Astrocyte (in vitro differentiated cells and primary cell): ENCODE measurements at regions not wholly inside any gene's neighbourhood (a gene's known extent, or its start where the extent isn't known, plus 50 kb on each side); places are given as distances from the start of the nearest gene placed in this dataset.
A peak's percentile ranks its signal among the peaks of the same experiment; 100 is the strongest.

Experiments used
- DNase-seq: peaks from one replicate; pipeline ENCODE4 v3.0.0-alpha.2; 2010; ENCODE audit warnings: low read depth
- FAIRE-seq: peaks from 2 replicates; lab custom pipeline; 2011; peaks lifted over from hg19 to GRCh38; lab: Jason Lieb, UNC
- H2AFZ ChIP-seq: 2 replicates; pipeline ENCODE4 v1.6.0; 2012; ENCODE audit warnings: low read depth, low read length, inconsistent platforms
- H3K27ac ChIP-seq: 2 replicates; pipeline ENCODE4 v1.5.1; 2011; ENCODE audit warnings: low read depth, low read length, inconsistent platforms
- H3K27me3 ChIP-seq: 2 replicates; pipeline ENCODE4 v1.6.0; 2011; ENCODE audit warnings: low read length, inconsistent platforms; ENCODE audit not compliant: insufficient read depth
- H3K36me3 ChIP-seq: 2 replicates; pipeline ENCODE4 v1.5.1; 2011; ENCODE audit warnings: low read length, inconsistent platforms; ENCODE audit not compliant: insufficient read depth
- H3K4me1 ChIP-seq: 2 replicates; pipeline ENCODE4 v1.5.1; 2011; ENCODE audit warnings: low read length, inconsistent platforms; ENCODE audit not compliant: insufficient read depth
- H3K4me2 ChIP-seq: 2 replicates; pipeline ENCODE4 v1.6.0; 2012; ENCODE audit warnings: low read length, inconsistent platforms
- H3K4me3 ChIP-seq: 2 replicates; pipeline ENCODE4 v1.5.1; 2011; ENCODE audit warnings: low read depth, mild to moderate bottlenecking, low read length, inconsistent platforms; ENCODE audit not compliant: insufficient read depth
- H3K79me2 ChIP-seq: 2 replicates; pipeline ENCODE4 v1.6.0; 2012; ENCODE audit warnings: mild to moderate bottlenecking, low read length, inconsistent platforms; ENCODE audit not compliant: insufficient read depth
- H3K9ac ChIP-seq: 2 replicates; pipeline ENCODE4 v1.6.0; 2012; ENCODE audit warnings: mild to moderate bottlenecking, low read length, inconsistent platforms
- H3K9me3 ChIP-seq: 2 replicates; pipeline ENCODE4 v1.5.1; 2012; ENCODE audit warnings: low read depth, mild to moderate bottlenecking, low read length, inconsistent platforms; ENCODE audit not compliant: insufficient read depth
- H4K20me1 ChIP-seq: 2 replicates; pipeline ENCODE4 v1.6.0; 2012; ENCODE audit warnings: low read length, inconsistent platforms; ENCODE audit not compliant: insufficient read depth
- H3K27ac Mint-ChIP-seq: one replicate; pipeline ENCODE4 v1.8.0; 2021; ENCODE audit warnings: mild to moderate bottlenecking, mixed read lengths; ENCODE audit not compliant: unreplicated experiment
- H3K27me3 Mint-ChIP-seq: one replicate; pipeline ENCODE4 v1.8.0; 2021; ENCODE audit warnings: low read depth, mixed read lengths; ENCODE audit not compliant: unreplicated experiment
- H3K36me3 Mint-ChIP-seq: one replicate; pipeline ENCODE4 v1.8.0; 2021; ENCODE audit warnings: low read depth, mixed read lengths; ENCODE audit not compliant: unreplicated experiment
- H3K4me1 Mint-ChIP-seq: one replicate; pipeline ENCODE4 v1.8.0; 2021; ENCODE audit warnings: low read depth, mixed read lengths; ENCODE audit not compliant: unreplicated experiment
- H3K4me3 Mint-ChIP-seq: one replicate; pipeline ENCODE4 v1.8.0; 2021; ENCODE audit warnings: mild to moderate bottlenecking, moderate library complexity, mixed read lengths; ENCODE audit not compliant: unreplicated experiment
- H3K9me3 Mint-ChIP-seq: one replicate; pipeline ENCODE4 v1.8.0; 2021; ENCODE audit warnings: mild to moderate bottlenecking, mixed read lengths; ENCODE audit not compliant: unreplicated experiment
- CTCF ChIP-seq: IDR thresholded peaks from 2 replicates; pipeline ENCODE4 v1.5.1; 2011; ENCODE audit warnings: low read depth, mild to moderate bottlenecking, inconsistent platforms, low read length, moderate library complexity; ENCODE audit not compliant: insufficient read depth
- EZH2 ChIP-seq: IDR thresholded peaks from 2 replicates; pipeline ENCODE4 v1.6.1; 2012; ENCODE audit warnings: mild to moderate bottlenecking, low read length, inconsistent platforms; ENCODE audit not compliant: insufficient read depth

DNA sequence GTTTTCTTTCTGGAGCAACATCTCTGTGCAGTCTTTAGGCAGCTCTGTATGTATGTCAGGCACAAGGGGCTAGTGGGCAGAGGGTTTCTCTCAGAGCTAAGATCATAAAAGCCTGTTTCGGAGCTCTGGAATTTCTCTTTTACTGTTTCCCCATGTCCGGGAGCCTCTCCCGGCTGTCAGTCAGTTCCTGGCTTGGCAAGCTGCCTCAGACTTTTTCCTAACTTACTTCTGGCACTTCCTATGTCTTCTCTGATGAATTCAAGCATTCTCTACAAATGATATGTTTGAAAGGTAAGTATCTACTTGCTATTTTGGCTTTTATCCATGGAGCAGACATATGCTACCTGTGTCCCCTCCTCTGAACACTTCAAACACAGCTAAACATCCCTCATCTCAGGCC lies 129.3 kb upstream of the PGRMC2 start:
- H2AFZ ChIP-seq = peak overlapping the region; percentile 52
- peaks cover 8% of the 10 kb centered on the region for H3K9me3 Mint-ChIP-seq

DNA sequence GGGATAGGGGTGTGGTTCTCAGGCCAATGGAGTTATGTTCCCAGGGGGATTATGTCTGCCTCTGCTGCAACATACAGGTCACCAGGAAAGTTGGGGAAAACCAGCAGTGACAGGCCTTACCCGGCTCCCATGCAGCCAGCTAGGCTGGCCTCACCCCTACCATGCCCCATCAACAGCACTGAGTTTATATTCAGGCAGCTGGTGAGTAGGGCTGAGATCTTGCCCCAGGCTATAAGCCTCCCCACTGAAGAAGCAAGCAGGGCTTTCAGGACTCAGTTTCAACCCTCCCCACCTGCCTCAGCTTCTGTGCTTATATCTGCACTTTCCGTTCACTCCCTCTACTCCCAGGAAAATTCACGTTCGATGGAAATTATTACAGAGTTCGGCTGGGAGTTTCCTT lies 122.4 kb upstream of the PGRMC2 start:
- H3K27me3 ChIP-seq = no peaks in the 10 kb centered on the region
- no peaks in the 10 kb centered on the region for H3K9me3 ChIP-seq
- H3K4me3 ChIP-seq = no peak overlapping the region
- Mint-ChIP-seq H3K27me3 (no peaks in the 10 kb centered on the region), H3K4me1 (no peaks in the 10 kb centered on the region), H3K4me3 (no peak overlapping the region), H3K27ac (no peak overlapping the region), H3K9me3 (peaks cover 13% of the 10 kb centered on the region), H3K36me3 (peaks cover 8% of the 10 kb centered on the region)
- H3K4me1 ChIP-seq = no peaks in the 10 kb centered on the region
- H3K9ac ChIP-seq = no peak overlapping the region
- no peak for DNase-seq
- H3K27ac ChIP-seq = no peak overlapping the region
- no peaks in the 10 kb centered on the region for H3K36me3 ChIP-seq
- H2AFZ ChIP-seq = no peak overlapping the region
- no peaks in the 10 kb centered on the region for H4K20me1 ChIP-seq
- H3K4me2 ChIP-seq = no peak overlapping the region
- TF ChIP-seq CTCF (no peak), EZH2 (no peak)
- H3K79me2 ChIP-seq = no peaks in the 10 kb centered on the region
- no peak for FAIRE-seq

More for the DNA sequence above, 129.3 kb upstream of the PGRMC2 start:
- H3K36me3 ChIP-seq = no peaks in the 10 kb centered on the region
- H3K4me1 ChIP-seq = no peaks in the 10 kb centered on the region
- Mint-ChIP-seq H3K4me3 (no peak overlapping the region), H3K27me3 (no peaks in the 10 kb centered on the region), H3K4me1 (peaks cover 12% of the 10 kb centered on the region), H3K36me3 (peaks cover 9% of the 10 kb centered on the region), H3K27ac (peak overlapping the region; percentile 82)
- no peaks in the 10 kb centered on the region for H3K9me3 ChIP-seq
- no peaks in the 10 kb centered on the region for H3K27me3 ChIP-seq
- no peak for TF ChIP-seq EZH2
- TF ChIP-seq CTCF = no peak
- H3K4me2 ChIP-seq = peak overlapping the region; percentile 36
- H3K4me3 ChIP-seq = no peak overlapping the region
- no peak for DNase-seq
- FAIRE-seq = no peak
- no peak overlapping the region for H3K9ac ChIP-seq
- no peak overlapping the region for H3K27ac ChIP-seq
- no peaks in the 10 kb centered on the region for H3K79me2 ChIP-seq
- no peaks in the 10 kb centered on the region for H4K20me1 ChIP-seq

DNA sequence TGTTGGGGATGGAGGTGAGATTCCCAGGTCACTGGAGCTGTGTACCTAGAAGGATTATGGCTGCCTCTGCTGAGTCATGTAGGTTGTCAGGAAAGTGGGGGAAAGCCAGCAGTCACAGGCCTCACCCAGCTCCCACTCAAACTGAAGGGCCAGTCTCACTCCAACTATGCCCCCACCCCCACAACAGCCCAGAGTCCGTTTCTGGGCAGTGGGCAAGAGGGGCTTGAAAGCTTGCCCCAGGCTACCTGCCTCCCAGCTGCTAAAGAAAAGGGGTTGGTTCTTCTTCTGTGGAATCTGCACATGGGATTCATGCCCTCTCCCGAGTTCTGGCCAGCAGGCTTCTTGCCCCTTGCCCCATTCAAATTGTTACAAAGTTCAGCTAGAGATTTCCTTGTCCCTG lies 116.0 kb upstream of the PGRMC2 start:
- Mint-ChIP-seq H3K36me3 (peaks cover 13% of the 10 kb centered on the region), H3K27me3 (no peaks in the 10 kb centered on the region), H3K27ac (no peak overlapping the region), H3K9me3 (peaks cover 16% of the 10 kb centered on the region), H3K4me1 (peaks cover 2% of the 10 kb centered on the region), H3K4me3 (no peak overlapping the region)
- Histone ChIP-seq H3K27me3 (no peaks in the 10 kb centered on the region), H3K27ac (no peak overlapping the region), H2AFZ (no peak overlapping the region), H3K9ac (no peak overlapping the region), H3K4me2 (no peak overlapping the region), H3K36me3 (no peaks in the 10 kb centered on the region), H3K4me1 (no peaks in the 10 kb centered on the region), H3K9me3 (no peaks in the 10 kb centered on the region), H3K79me2 (no peaks in the 10 kb centered on the region), H4K20me1 (no peaks in the 10 kb centered on the region), H3K4me3 (no peak overlapping the region)
- FAIRE-seq (no peak), DNase-seq (no peak)
- no peak for TF ChIP-seq CTCF
- no peak for TF ChIP-seq EZH2
